HL-60 (cell line): ENCODE measurements at regions not wholly inside any gene's neighbourhood (a gene's known extent, or its start where the extent isn't known, plus 50 kb on each side); places are given as distances from the start of the nearest gene placed in this dataset.

ENCODE experiments used
- DNase-seq, 2 experiments: peaks; one replicate each; pipeline ENCODE4 v3.0.0-alpha.2; 2010 to 2020; ENCODE audit warnings: low read depth in 1 of 2, low spot score in 1 of 2
- H3K27ac ChIP-seq: fragments of 250-450 bp; sonication (Bioruptor Pico); replicated peaks from 2 replicates; pipeline ENCODE4 v1.5.1; 2020; ENCODE audit warnings: mild to moderate bottlenecking, moderate library complexity
- H3K27me3 ChIP-seq: fragments of 250-450 bp; sonication (Bioruptor Pico); 2 replicates; pipeline ENCODE4 v1.5.1; 2021; ENCODE audit warnings: mild to moderate bottlenecking, moderate library complexity; ENCODE audit not compliant: insufficient read depth, poor library complexity, severe bottlenecking
- H3K4me3 ChIP-seq: replicated peaks from 2 replicates; pipeline ENCODE4 v1.5.1; 2011; ENCODE audit warnings: mild to moderate bottlenecking, control low read depth, low read length; ENCODE audit not compliant: insufficient read depth
- CTCF ChIP-seq: IDR thresholded peaks from one replicate; pipeline ENCODE4 v1.5.1; 2011; ENCODE audit warnings: low read length, control low read depth, inconsistent platforms; ENCODE audit not compliant: insufficient read depth
- GABPA ChIP-seq: IDR thresholded peaks from 2 replicates; pipeline ENCODE4 v1.6.1; 2012; ENCODE audit warnings: low read depth
- POLR2AphosphoS5 ChIP-seq: IDR thresholded peaks from 2 replicates; pipeline ENCODE4 v1.6.1; 2012; ENCODE audit warnings: low read depth
- REST ChIP-seq: IDR thresholded peaks from 2 replicates; pipeline ENCODE4 v1.6.1; 2012; ENCODE audit warnings: low read depth; ENCODE audit not compliant: insufficient replicate concordance
- SPI1 ChIP-seq: IDR thresholded peaks from 2 replicates; pipeline ENCODE4 v1.6.1; 2012; ENCODE audit warnings: low read depth, mild to moderate bottlenecking, borderline replicate concordance

- Histone ChIP-seq H3K27me3 (peaks cover 2% of the 10 kb centered on the region), H3K27ac (no peak overlapping the region), H3K4me3 (no peak overlapping the region)
- DNase-seq: no peak
- no peak for TF ChIP-seq REST
- TF ChIP-seq POLR2AphosphoS5: no peak
- TF ChIP-seq GABPA: no peak
- TF ChIP-seq SPI1: no peak
- TF ChIP-seq CTCF: no peak
Measured at GRCh38 chr11:127471662-127472061, 471.1 kb upstream of the KIRREL3 start.

GRCh38 chr11:127470306-127470884 lies 469.8 kb upstream of the KIRREL3 start:
- no peak overlapping the region for H3K27ac ChIP-seq
- H3K27me3 ChIP-seq: peaks cover 2% of the 10 kb centered on the region
- peak; percentile 39 for TF ChIP-seq CTCF
- TF ChIP-seq GABPA: no peak
- no peak for TF ChIP-seq POLR2AphosphoS5
- no peak for TF ChIP-seq REST
- DNase-seq: peak in 1 of 2 experiments; percentile 10
- no peak overlapping the region for H3K4me3 ChIP-seq

- H3K27ac ChIP-seq: no peak overlapping the region
- H3K4me3 ChIP-seq: no peak overlapping the region
- peaks cover 5% of the 10 kb centered on the region for H3K27me3 ChIP-seq
- no peak for TF ChIP-seq POLR2AphosphoS5
- TF ChIP-seq REST: no peak
- TF ChIP-seq SPI1: no peak
- no peak for TF ChIP-seq GABPA
- TF ChIP-seq CTCF: no peak
- DNase-seq: no peak
Measured at GRCh38 chr11:127464325-127464724, 463.8 kb upstream of the KIRREL3 start.
